A549 (cell line): ENCODE measurements at regions not wholly inside any gene's neighbourhood (a gene's known extent, or its start where the extent isn't known, plus 50 kb on each side); places are given as distances from the start of the nearest gene placed in this dataset.

Source experiments
- POLR2A ChIP-seq: IDR thresholded peaks from 2 replicates; pipeline ENCODE4 v1.6.1; 2012; ENCODE audit warnings: mild to moderate bottlenecking, low read length
- TF ChIP-seq, protein P1 (sequence below): fragments of >200 bp; sonication (Bioruptor Twin); formaldehyde crosslinking; IDR thresholded peaks from 3 replicates; pipeline ENCODE4 v1.5.1; 2016

DNA sequence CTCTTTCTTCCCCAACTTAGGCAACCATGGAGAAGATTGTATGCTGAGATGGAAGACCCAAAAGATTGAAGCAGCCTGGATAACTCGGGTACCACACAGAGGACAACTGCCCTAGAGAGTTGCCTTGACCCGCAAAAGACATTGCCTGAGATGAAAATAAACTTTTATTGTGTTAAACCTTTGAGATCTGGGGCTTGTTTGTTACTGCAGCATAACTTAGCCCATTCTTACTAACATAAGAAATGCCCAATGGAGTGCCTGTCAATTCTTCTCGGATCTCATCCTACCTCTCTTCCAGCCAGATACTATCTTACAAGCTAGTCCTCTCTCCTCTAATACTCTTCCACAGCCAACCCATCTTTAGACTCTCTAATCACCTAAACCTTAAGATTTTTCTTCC, 76.8 kb downstream of the GCNT4 start:
- TF ChIP-seq POLR2A = no peak
- TF ChIP-seq, protein P1, sequence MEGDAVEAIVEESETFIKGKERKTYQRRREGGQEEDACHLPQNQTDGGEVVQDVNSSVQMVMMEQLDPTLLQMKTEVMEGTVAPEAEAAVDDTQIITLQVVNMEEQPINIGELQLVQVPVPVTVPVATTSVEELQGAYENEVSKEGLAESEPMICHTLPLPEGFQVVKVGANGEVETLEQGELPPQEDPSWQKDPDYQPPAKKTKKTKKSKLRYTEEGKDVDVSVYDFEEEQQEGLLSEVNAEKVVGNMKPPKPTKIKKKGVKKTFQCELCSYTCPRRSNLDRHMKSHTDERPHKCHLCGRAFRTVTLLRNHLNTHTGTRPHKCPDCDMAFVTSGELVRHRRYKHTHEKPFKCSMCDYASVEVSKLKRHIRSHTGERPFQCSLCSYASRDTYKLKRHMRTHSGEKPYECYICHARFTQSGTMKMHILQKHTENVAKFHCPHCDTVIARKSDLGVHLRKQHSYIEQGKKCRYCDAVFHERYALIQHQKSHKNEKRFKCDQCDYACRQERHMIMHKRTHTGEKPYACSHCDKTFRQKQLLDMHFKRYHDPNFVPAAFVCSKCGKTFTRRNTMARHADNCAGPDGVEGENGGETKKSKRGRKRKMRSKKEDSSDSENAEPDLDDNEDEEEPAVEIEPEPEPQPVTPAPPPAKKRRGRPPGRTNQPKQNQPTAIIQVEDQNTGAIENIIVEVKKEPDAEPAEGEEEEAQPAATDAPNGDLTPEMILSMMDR = no peak
